ENCODE measurements at regions not wholly inside any gene's neighbourhood (a gene's known extent, or its start where the extent isn't known, plus 50 kb on each side); places are given as distances from the start of the nearest gene placed in this dataset.

DNA sequence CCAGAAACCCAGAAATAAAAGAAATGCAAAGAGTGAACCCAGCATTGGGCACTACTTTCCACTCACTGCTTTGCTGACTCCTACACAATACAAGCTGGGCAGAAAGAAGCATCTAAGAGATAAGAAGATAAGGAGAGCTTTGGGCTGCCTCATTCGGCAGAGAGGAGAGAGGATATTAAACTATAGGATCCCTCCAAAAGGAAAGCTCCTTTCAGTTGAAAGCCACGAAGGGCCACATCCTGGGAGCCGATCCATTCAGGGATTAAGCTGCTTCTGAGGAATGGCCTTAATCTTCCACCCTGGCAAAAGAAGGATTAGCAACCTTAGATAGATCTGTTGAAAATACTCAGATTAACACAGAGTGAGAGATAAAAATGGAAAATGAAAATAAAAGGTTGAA, 274.9 kb upstream of the PPP2R3A start:
- no peak for TF ChIP-seq EZH2phosphoT487 (IDR thresholded peaks at IDR 0.05; ENCODE audit: borderline replicate concordance)
- TF ChIP-seq, protein P1, sequence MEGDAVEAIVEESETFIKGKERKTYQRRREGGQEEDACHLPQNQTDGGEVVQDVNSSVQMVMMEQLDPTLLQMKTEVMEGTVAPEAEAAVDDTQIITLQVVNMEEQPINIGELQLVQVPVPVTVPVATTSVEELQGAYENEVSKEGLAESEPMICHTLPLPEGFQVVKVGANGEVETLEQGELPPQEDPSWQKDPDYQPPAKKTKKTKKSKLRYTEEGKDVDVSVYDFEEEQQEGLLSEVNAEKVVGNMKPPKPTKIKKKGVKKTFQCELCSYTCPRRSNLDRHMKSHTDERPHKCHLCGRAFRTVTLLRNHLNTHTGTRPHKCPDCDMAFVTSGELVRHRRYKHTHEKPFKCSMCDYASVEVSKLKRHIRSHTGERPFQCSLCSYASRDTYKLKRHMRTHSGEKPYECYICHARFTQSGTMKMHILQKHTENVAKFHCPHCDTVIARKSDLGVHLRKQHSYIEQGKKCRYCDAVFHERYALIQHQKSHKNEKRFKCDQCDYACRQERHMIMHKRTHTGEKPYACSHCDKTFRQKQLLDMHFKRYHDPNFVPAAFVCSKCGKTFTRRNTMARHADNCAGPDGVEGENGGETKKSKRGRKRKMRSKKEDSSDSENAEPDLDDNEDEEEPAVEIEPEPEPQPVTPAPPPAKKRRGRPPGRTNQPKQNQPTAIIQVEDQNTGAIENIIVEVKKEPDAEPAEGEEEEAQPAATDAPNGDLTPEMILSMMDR (conservative IDR thresholded peaks at IDR 0.05; ENCODE audit: low read length), result no peak
- Histone ChIP-seq H4K20me1 (ENCODE audit: insufficient read depth, low read length, poor library complexity, severe bottlenecking) (no peaks in the 10 kb centered on the region), H3K27me3 (ENCODE audit: insufficient read depth, low read length, poor library complexity, severe bottlenecking) (no peaks in the 10 kb centered on the region), H3K9me3 (ENCODE audit: insufficient read depth, low read depth, low read length) (no peaks in the 10 kb centered on the region), H3K9me2 (replicated peaks; ENCODE audit: low read depth, low read length) (no peaks in the 10 kb centered on the region), H2AFZ (ENCODE audit: low read length) (no peak overlapping the region), H3K4me2 (ENCODE audit: low read depth, low read length, poor library complexity, severe bottlenecking) (no peak overlapping the region), H3K4me1 (ENCODE audit: insufficient read depth, low read length, poor library complexity, severe bottlenecking) (no peaks in the 10 kb centered on the region), H3K79me2 (ENCODE audit: insufficient read depth, low read length) (no peaks in the 10 kb centered on the region), H3F3A (ENCODE audit: low read depth) (no peaks in the 10 kb centered on the region), H3K36me3 (ENCODE audit: insufficient read depth, low read length) (no peaks in the 10 kb centered on the region), H3K9ac (ENCODE audit: low read depth, low read length, poor library complexity, severe bottlenecking) (no peak overlapping the region), H3K4me3 (ENCODE audit: low read length, poor library complexity, severe bottlenecking) (no peak overlapping the region)

DNA sequence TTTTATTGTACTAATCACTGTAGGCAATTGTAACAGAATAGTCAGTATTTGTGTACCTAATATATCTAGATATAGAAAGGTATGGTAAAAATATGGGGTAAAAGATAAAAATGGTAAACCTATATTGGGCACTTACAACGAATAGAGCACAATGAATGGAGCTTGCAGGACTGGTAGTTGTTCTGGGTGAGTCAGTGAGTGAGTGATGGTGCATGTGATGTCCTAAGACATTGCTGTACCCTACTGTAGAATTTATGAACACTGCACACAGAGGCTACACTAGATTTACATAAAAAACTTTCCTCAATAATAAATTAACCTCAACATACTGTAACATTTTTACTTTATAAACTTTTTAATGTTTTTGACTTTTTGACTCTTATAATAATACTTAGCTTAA, 274.3 kb upstream of the PPP2R3A start:
- no peak overlapping the region for H3K9ac ChIP-seq (ENCODE audit: low read depth, low read length, poor library complexity, severe bottlenecking)
- TF ChIP-seq EZH2phosphoT487 (IDR thresholded peaks at IDR 0.05; ENCODE audit: borderline replicate concordance), result no peak
- TF ChIP-seq, protein P1 (conservative IDR thresholded peaks at IDR 0.05; ENCODE audit: low read length), result no peak
- H3K9me3 ChIP-seq (ENCODE audit: insufficient read depth, low read depth, low read length), result no peaks in the 10 kb centered on the region
- no peaks in the 10 kb centered on the region for H3K27me3 ChIP-seq (ENCODE audit: insufficient read depth, low read length, poor library complexity, severe bottlenecking)
- no peaks in the 10 kb centered on the region for H3F3A ChIP-seq (ENCODE audit: low read depth)
- no peak overlapping the region for H3K4me2 ChIP-seq (ENCODE audit: low read depth, low read length, poor library complexity, severe bottlenecking)
- H2AFZ ChIP-seq (ENCODE audit: low read length), result no peak overlapping the region
- H3K4me1 ChIP-seq (ENCODE audit: insufficient read depth, low read length, poor library complexity, severe bottlenecking), result no peaks in the 10 kb centered on the region
- H4K20me1 ChIP-seq (ENCODE audit: insufficient read depth, low read length, poor library complexity, severe bottlenecking), result no peaks in the 10 kb centered on the region
- H3K79me2 ChIP-seq (ENCODE audit: insufficient read depth, low read length), result no peaks in the 10 kb centered on the region
- no peak overlapping the region for H3K4me3 ChIP-seq (ENCODE audit: low read length, poor library complexity, severe bottlenecking)
- no peaks in the 10 kb centered on the region for H3K9me2 ChIP-seq (replicated peaks; ENCODE audit: low read depth, low read length)
- no peaks in the 10 kb centered on the region for H3K36me3 ChIP-seq (ENCODE audit: insufficient read depth, low read length)

DNA sequence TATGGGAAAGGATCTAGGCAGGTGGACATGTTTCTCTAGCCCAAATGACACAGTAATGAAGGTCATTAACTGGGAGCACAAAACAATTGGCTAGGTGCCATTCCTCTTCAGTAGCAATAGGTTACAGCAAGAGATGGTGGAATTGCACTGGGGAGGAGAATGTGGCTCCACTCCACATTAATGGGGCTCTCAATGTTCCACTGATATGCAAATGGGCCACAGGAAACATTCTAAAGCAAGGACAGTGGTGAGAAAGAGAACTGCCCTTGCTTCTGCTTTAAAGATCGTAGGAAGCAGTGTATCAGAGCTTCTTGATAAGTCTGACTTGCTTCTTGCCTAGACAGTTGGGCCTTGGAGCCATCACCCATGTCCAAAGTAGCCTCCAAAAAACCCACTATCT, 271.4 kb upstream of the PPP2R3A start:
- TF ChIP-seq, protein P1 (conservative IDR thresholded peaks at IDR 0.05; ENCODE audit: low read length), result no peak
- no peak for TF ChIP-seq EZH2phosphoT487 (IDR thresholded peaks at IDR 0.05; ENCODE audit: borderline replicate concordance)
- Histone ChIP-seq H3K9ac (ENCODE audit: low read depth, low read length, poor library complexity, severe bottlenecking) (no peak overlapping the region), H3K79me2 (ENCODE audit: insufficient read depth, low read length) (no peaks in the 10 kb centered on the region), H3K36me3 (ENCODE audit: insufficient read depth, low read length) (no peaks in the 10 kb centered on the region), H3K4me1 (ENCODE audit: insufficient read depth, low read length, poor library complexity, severe bottlenecking) (no peaks in the 10 kb centered on the region), H3K4me2 (ENCODE audit: low read depth, low read length, poor library complexity, severe bottlenecking) (no peak overlapping the region), H3K9me2 (replicated peaks; ENCODE audit: low read depth, low read length) (no peaks in the 10 kb centered on the region), H2AFZ (ENCODE audit: low read length) (no peak overlapping the region), H3K4me3 (ENCODE audit: low read length, poor library complexity, severe bottlenecking) (no peak overlapping the region), H3F3A (ENCODE audit: low read depth) (no peaks in the 10 kb centered on the region), H3K27me3 (ENCODE audit: insufficient read depth, low read length, poor library complexity, severe bottlenecking) (no peaks in the 10 kb centered on the region), H4K20me1 (ENCODE audit: insufficient read depth, low read length, poor library complexity, severe bottlenecking) (no peaks in the 10 kb centered on the region), H3K9me3 (ENCODE audit: insufficient read depth, low read depth, low read length) (no peaks in the 10 kb centered on the region)

All from Loucy (cell line).